CD14-positive monocyte (primary cell): ENCODE measurements at regions not wholly inside any gene's neighbourhood (a gene's known extent, or its start where the extent isn't known, plus 50 kb on each side); places are given as distances from the start of the nearest gene placed in this dataset.

ENCODE experiments used
- DNase-seq, 3 donors: peaks; one replicate each; pipeline ENCODE4 v3.0.0-alpha.2; 2011 to 2022
- H2AFZ ChIP-seq: 2 replicates; pipeline ENCODE4 v1.6.0; 2012; ENCODE audit warnings: mild to moderate bottlenecking, low read depth, low read length, inconsistent platforms; ENCODE audit not compliant: insufficient read depth, poor library complexity, severe bottlenecking
- H3K27ac ChIP-seq, 2 donors: 1 replicate in 1 of 2; 2 replicates in 1 of 2; pipeline ENCODE4 v1.5.1; 2012 to 2013; ENCODE audit warnings: low read length in 2 of 2, control low read depth in 1 of 2, inconsistent platforms in 1 of 2, low read depth in 1 of 2, mild to moderate bottlenecking in 1 of 2
- H3K27me3 ChIP-seq, 2 donors: one replicate each; pipeline versions ENCODE4 v1.6.0 to v1.6.1; 2011 to 2013; ENCODE audit warnings: low read length in 2 of 2; ENCODE audit not compliant: control insufficient read depth in 2 of 2, insufficient read depth in 2 of 2
- H3K36me3 ChIP-seq, 2 donors: replicated peaks in 1 of 2; 1 replicate in 1 of 2; 2 replicates in 1 of 2; pipeline versions ENCODE4 v1.5.1 to v1.6.1; 2012 to 2013; ENCODE audit warnings: low read length in 2 of 2, control low read depth in 1 of 2, inconsistent platforms in 1 of 2, mild to moderate bottlenecking in 1 of 2; ENCODE audit not compliant: insufficient read depth in 2 of 2, control insufficient read depth in 1 of 2
- H3K4me1 ChIP-seq, 2 donors: 1 replicate in 1 of 2; 2 replicates in 1 of 2; pipeline versions ENCODE4 v1.5.1 to v1.6.1; 2012 to 2013; ENCODE audit warnings: low read length in 2 of 2, control low read depth in 1 of 2, inconsistent platforms in 1 of 2, mild to moderate bottlenecking in 1 of 2, moderate library complexity in 1 of 2; ENCODE audit not compliant: insufficient read depth in 2 of 2, control insufficient read depth in 1 of 2
- H3K4me2 ChIP-seq: replicated peaks from 2 replicates; pipeline ENCODE3; 2012; ENCODE audit warnings: low read length, moderate library complexity, mild to moderate bottlenecking; ENCODE audit not compliant: poor library complexity, severe bottlenecking; ENCODE audit errors: extremely low read depth
- H3K4me3 ChIP-seq, 3 experiments: fragments of 200-600 bp in 1 of 3; sonication (generic) in 1 of 3; replicated peaks in 1 of 3; 1 replicate in 2 of 3; 2 replicates in 1 of 3; pipeline ENCODE4 v1.5.1; 2011 to 2013; ENCODE audit warnings: low read length in 3 of 3, mild to moderate bottlenecking in 3 of 3, control low read depth in 2 of 3, low read depth in 2 of 3, inconsistent platforms in 1 of 3, moderate library complexity in 1 of 3
- H3K79me2 ChIP-seq: 2 replicates; pipeline ENCODE4 v1.6.0; 2012; ENCODE audit warnings: mild to moderate bottlenecking, control low read depth, inconsistent platforms, low read length, moderate library complexity; ENCODE audit not compliant: insufficient read depth
- H3K9ac ChIP-seq: 2 replicates; pipeline ENCODE4 v1.6.0; 2017; ENCODE audit warnings: low read length, mild to moderate bottlenecking; ENCODE audit not compliant: insufficient read depth, poor library complexity, severe bottlenecking
- H3K9me3 ChIP-seq, 2 donors: replicated peaks in 1 of 2; 1 replicate in 1 of 2; 2 replicates in 1 of 2; pipeline versions ENCODE4 v1.5.1 to v1.6.1; 2012 to 2013; ENCODE audit warnings: low read length in 2 of 2, control low read depth in 1 of 2; ENCODE audit not compliant: control insufficient read depth in 1 of 2, insufficient read depth in 1 of 2
- H4K20me1 ChIP-seq: 2 replicates; pipeline ENCODE4 v1.6.0; 2012; ENCODE audit warnings: mild to moderate bottlenecking, low read length, control low read depth, moderate library complexity; ENCODE audit not compliant: insufficient read depth
- H3K27ac Mint-ChIP-seq, 7 donors: one replicate each; pipeline ENCODE4 v1.8.0; 2020; ENCODE audit warnings: mild to moderate bottlenecking in 7 of 7, mixed read lengths in 7 of 7, moderate library complexity in 6 of 7, inconsistent platforms in 2 of 7
- H3K27me3 Mint-ChIP-seq, 3 donors: one replicate each; pipeline ENCODE4 v1.8.0; 2021 to 2022; ENCODE audit warnings: low read depth in 3 of 3, mild to moderate bottlenecking in 3 of 3, mixed read lengths in 3 of 3, moderate library complexity in 3 of 3, inconsistent platforms in 1 of 3
- H3K36me3 Mint-ChIP-seq, 2 donors: one replicate each; pipeline ENCODE4 v1.8.0; 2020; ENCODE audit warnings: mixed read lengths in 2 of 2, inconsistent platforms in 1 of 2, mild to moderate bottlenecking in 1 of 2
- H3K4me1 Mint-ChIP-seq: one replicate; pipeline ENCODE4 v1.8.0; 2020; ENCODE audit warnings: mild to moderate bottlenecking, mixed read lengths
- H3K4me3 Mint-ChIP-seq, 2 donors: one replicate each; pipeline ENCODE4 v1.8.0; 2020; ENCODE audit warnings: mild to moderate bottlenecking in 2 of 2, mixed read lengths in 2 of 2, moderate library complexity in 1 of 2
- H3K9me3 Mint-ChIP-seq, 7 donors: one replicate each; pipeline ENCODE4 v1.8.0; 2020 to 2022; ENCODE audit warnings: mixed read lengths in 7 of 7, mild to moderate bottlenecking in 6 of 7, moderate library complexity in 6 of 7, inconsistent platforms in 2 of 7
- WGBS: methylation state at CpG from one replicate; pipeline ENCODE4 v1.1.5; 2013; ENCODE audit warnings: missing lambda C conversion rate; ENCODE audit not compliant: insufficient coverage; 5-methylcytosine and 5-hydroxymethylcytosine counted together
- intact Hi-C, 2 donors: fragments of 100-400 bp; cut with micrococcal nuclease; formaldehyde crosslinking; loops; one replicate each; pipeline versions ENCODE4 v1.15.0 to v1.15.1; 2023
- TF ChIP-seq, protein P1 (sequence below): fragments of 200-600 bp; IDR thresholded peaks from one replicate; pipeline ENCODE4 v1.8.0; 2022; ENCODE audit warnings: antibody characterized with exemption, mild to moderate bottlenecking

DNA sequence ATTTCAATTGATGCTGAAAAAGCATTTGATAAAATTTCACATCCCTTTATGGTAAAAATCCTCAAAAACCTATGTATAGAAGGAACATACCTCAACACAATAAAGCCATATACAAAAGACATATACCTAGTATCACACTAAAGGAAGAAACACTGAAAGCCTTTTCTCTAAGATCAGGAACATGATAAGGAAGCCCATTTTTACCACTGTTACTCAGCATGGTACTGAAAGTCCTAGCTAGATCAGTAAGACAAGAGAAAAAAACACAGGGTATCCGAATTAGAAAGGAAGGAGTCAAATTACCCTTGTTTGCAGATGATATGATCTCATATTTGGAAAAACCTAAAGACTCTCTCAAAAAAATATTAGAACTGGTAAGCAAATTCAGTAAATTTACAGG lies 350.2 kb upstream of the PDE4D start:
- Histone ChIP-seq H3K9me3 (peaks cover 11 to 20% of the 10 kb centered on the region in 2 donors), H3K36me3 (peaks cover 0 to 15% of the 10 kb centered on the region in 2 donors), H3K9ac (no peak overlapping the region), H3K79me2 (peaks cover 97% of the 10 kb centered on the region), H3K4me1 (peaks cover 18 to 27% of the 10 kb centered on the region in 2 donors), H3K27ac (no peak overlapping the region), H4K20me1 (no peaks in the 10 kb centered on the region), H3K27me3 (no peaks in the 10 kb centered on the region), H2AFZ (no peak overlapping the region), H3K4me2 (no peak overlapping the region), H3K4me3 (no peak overlapping the region)
- peaks cover 22 to 33% of the 10 kb centered on the region in 2 donors for H3K36me3 Mint-ChIP-seq
- intact Hi-C loops: no loop called here
- H3K4me3 Mint-ChIP-seq: no peak overlapping the region
- no peaks in the 10 kb centered on the region for H3K27me3 Mint-ChIP-seq
- peaks cover 25 to 57% (median 38%) of the 10 kb centered on the region in 7 donors for H3K9me3 Mint-ChIP-seq
- DNase-seq: no peak
- H3K4me1 Mint-ChIP-seq: peaks cover 40% of the 10 kb centered on the region
- WGBS: no CpG with 5 or more reads among the region's 1 CpG
- TF ChIP-seq, protein P1, sequence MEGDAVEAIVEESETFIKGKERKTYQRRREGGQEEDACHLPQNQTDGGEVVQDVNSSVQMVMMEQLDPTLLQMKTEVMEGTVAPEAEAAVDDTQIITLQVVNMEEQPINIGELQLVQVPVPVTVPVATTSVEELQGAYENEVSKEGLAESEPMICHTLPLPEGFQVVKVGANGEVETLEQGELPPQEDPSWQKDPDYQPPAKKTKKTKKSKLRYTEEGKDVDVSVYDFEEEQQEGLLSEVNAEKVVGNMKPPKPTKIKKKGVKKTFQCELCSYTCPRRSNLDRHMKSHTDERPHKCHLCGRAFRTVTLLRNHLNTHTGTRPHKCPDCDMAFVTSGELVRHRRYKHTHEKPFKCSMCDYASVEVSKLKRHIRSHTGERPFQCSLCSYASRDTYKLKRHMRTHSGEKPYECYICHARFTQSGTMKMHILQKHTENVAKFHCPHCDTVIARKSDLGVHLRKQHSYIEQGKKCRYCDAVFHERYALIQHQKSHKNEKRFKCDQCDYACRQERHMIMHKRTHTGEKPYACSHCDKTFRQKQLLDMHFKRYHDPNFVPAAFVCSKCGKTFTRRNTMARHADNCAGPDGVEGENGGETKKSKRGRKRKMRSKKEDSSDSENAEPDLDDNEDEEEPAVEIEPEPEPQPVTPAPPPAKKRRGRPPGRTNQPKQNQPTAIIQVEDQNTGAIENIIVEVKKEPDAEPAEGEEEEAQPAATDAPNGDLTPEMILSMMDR: no peak
- H3K27ac Mint-ChIP-seq: no peak overlapping the region

GRCh38 chr5:60232036-60232795 lies 338.7 kb upstream of the PDE4D start:
- peak overlapping the region; percentile 51 for H2AFZ ChIP-seq
- Mint-ChIP-seq H3K27ac (peak overlapping the region; percentile 81 to 97 (median 93)), H3K4me1 (peaks cover 64% of the 10 kb centered on the region), H3K4me3 (peak overlapping the region; percentile 34 to 83), H3K27me3 (no peaks in the 10 kb centered on the region), H3K36me3 (peaks cover 3% of the 10 kb centered on the region in 2 donors), H3K9me3 (peaks cover 0 to 6% (median 2%) of the 10 kb centered on the region in 7 donors)
- H3K4me2 ChIP-seq: peak overlapping the region; percentile 68
- TF ChIP-seq, protein P1: no peak
- DNase-seq: peak; percentile 50 to 84 (median 61)
- peaks cover 0 to under 1% of the 10 kb centered on the region in 2 donors for H3K36me3 ChIP-seq
- no peaks in the 10 kb centered on the region for H3K9me3 ChIP-seq
- WGBS: no CpG with 5 or more reads among the region's 2 CpGs
- H3K4me3 ChIP-seq: peak overlapping the region in 1 of 3 experiments; percentile 62
- H3K27me3 ChIP-seq: no peaks in the 10 kb centered on the region
- intact Hi-C loops: no loop called here
- H3K79me2 ChIP-seq: peaks cover 84% of the 10 kb centered on the region
- no peaks in the 10 kb centered on the region for H4K20me1 ChIP-seq
- peak overlapping the region; percentile 17 to 81 for H3K27ac ChIP-seq
- H3K9ac ChIP-seq: peak overlapping the region; percentile 20
- peaks cover 36 to 48% of the 10 kb centered on the region in 2 donors for H3K4me1 ChIP-seq
